ENCODE measurements at regions not wholly inside any gene's neighbourhood (a gene's known extent, or its start where the extent isn't known, plus 50 kb on each side); places are given as distances from the start of the nearest gene placed in this dataset.

DNA sequence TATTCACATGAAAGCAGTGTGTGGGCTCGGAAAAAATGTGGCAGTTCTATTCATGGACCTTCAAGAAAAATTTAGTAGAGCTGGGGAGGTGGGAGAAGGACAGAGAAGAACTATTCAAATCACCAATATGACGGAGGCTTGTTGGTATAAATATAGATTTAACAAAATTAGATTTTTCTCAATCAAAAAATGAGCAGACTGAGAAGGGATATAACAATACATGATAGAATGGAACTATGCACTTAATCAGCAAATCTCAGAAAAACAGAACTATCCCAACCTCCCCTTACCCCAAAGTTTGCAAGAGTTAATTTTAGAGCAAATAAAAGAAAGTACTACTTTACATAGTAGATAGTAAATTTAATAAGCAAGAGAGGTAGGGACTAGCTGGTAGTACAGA lies 194.6 kb upstream of the BCL6 start:
- FAIRE-seq (no peak), DNase-seq (no peak)
- Histone ChIP-seq H3K27ac (ENCODE audit: low read depth in 2 of 2, low read length in 2 of 2) (no peak overlapping the region), H3K36me3 (ENCODE audit: control insufficient read depth in 2 of 3, insufficient read depth in 3 of 3, low read length in 3 of 3) (no peaks in the 10 kb centered on the region), H3K9ac (ENCODE audit: low read length in 3 of 3) (no peak overlapping the region), H3K4me3 (ENCODE audit: low read length in 3 of 3) (no peak overlapping the region), H3K9me3 (ENCODE audit: control insufficient read depth in 2 of 3, insufficient read depth in 1 of 3, low read length in 3 of 3) (no peaks in the 10 kb centered on the region), H3K4me1 (ENCODE audit: control insufficient read depth in 2 of 3, insufficient read depth in 2 of 3, low read depth in 1 of 3, low read length in 3 of 3) (no peaks in the 10 kb centered on the region), H3K27me3 (ENCODE audit: control insufficient read depth, insufficient read depth, low read length) (no peaks in the 10 kb centered on the region)
- TF ChIP-seq, protein P1, sequence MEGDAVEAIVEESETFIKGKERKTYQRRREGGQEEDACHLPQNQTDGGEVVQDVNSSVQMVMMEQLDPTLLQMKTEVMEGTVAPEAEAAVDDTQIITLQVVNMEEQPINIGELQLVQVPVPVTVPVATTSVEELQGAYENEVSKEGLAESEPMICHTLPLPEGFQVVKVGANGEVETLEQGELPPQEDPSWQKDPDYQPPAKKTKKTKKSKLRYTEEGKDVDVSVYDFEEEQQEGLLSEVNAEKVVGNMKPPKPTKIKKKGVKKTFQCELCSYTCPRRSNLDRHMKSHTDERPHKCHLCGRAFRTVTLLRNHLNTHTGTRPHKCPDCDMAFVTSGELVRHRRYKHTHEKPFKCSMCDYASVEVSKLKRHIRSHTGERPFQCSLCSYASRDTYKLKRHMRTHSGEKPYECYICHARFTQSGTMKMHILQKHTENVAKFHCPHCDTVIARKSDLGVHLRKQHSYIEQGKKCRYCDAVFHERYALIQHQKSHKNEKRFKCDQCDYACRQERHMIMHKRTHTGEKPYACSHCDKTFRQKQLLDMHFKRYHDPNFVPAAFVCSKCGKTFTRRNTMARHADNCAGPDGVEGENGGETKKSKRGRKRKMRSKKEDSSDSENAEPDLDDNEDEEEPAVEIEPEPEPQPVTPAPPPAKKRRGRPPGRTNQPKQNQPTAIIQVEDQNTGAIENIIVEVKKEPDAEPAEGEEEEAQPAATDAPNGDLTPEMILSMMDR (IDR thresholded peaks at IDR 0.05; ENCODE audit: borderline replicate concordance, extremely low read depth, insufficient read depth) = no peak
- intact Hi-C loops (cut with DNase I) = no loop called here

GRCh38 chr3:187941135-187941847 lies 196.0 kb upstream of the BCL6 start:
- Histone ChIP-seq H3K4me1 (ENCODE audit: control insufficient read depth in 2 of 3, insufficient read depth in 2 of 3, low read depth in 1 of 3, low read length in 3 of 3) (no peaks in the 10 kb centered on the region), H3K4me3 (ENCODE audit: low read length in 3 of 3) (no peak overlapping the region), H3K27ac (ENCODE audit: low read depth in 2 of 2, low read length in 2 of 2) (no peak overlapping the region), H3K27me3 (ENCODE audit: control insufficient read depth, insufficient read depth, low read length) (no peaks in the 10 kb centered on the region), H3K36me3 (ENCODE audit: control insufficient read depth in 2 of 3, insufficient read depth in 3 of 3, low read length in 3 of 3) (no peaks in the 10 kb centered on the region), H3K9me3 (ENCODE audit: control insufficient read depth in 2 of 3, insufficient read depth in 1 of 3, low read length in 3 of 3) (no peaks in the 10 kb centered on the region), H3K9ac (ENCODE audit: low read length in 3 of 3) (no peak overlapping the region)
- FAIRE-seq (no peak), DNase-seq (no peak)
- TF ChIP-seq, protein P1 (IDR thresholded peaks at IDR 0.05; ENCODE audit: borderline replicate concordance, extremely low read depth, insufficient read depth) = no peak
- intact Hi-C loops (cut with DNase I) = no loop called here

DNA sequence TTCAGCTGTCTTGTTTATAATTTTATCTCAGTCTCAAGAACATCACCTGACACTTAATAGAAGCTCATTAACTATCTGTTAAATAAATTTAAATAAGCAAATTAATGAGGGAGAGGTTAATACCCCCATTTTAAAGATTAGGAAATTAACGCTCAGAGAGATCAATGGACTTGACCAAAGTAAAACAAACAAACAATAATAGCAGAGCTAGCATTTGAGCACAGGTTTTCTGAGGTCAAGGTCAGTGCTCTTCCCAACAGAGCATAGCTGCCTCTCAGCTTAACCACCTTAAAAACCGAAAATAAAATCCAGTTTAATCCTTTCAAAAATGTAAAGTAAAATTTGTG lies 196.6 kb upstream of the BCL6 start:
- H3K4me3 ChIP-seq (ENCODE audit: low read length in 3 of 3) = no peak overlapping the region
- no peaks in the 10 kb centered on the region for H3K27me3 ChIP-seq (ENCODE audit: control insufficient read depth, insufficient read depth, low read length)
- FAIRE-seq (no peak), DNase-seq (no peak)
- intact Hi-C loops (cut with DNase I) = no loop called here
- TF ChIP-seq, protein P1 (IDR thresholded peaks at IDR 0.05; ENCODE audit: borderline replicate concordance, extremely low read depth, insufficient read depth) = no peak
- no peaks in the 10 kb centered on the region for H3K36me3 ChIP-seq (ENCODE audit: control insufficient read depth in 2 of 3, insufficient read depth in 3 of 3, low read length in 3 of 3)
- peaks cover 0 to 2% (median 0%) of the 10 kb centered on the region in 3 donors for H3K4me1 ChIP-seq (ENCODE audit: control insufficient read depth in 2 of 3, insufficient read depth in 2 of 3, low read depth in 1 of 3, low read length in 3 of 3)
- H3K27ac ChIP-seq (ENCODE audit: low read depth in 2 of 2, low read length in 2 of 2) = no peak overlapping the region
- no peak overlapping the region for H3K9ac ChIP-seq (ENCODE audit: low read length in 3 of 3)
- no peaks in the 10 kb centered on the region for H3K9me3 ChIP-seq (ENCODE audit: control insufficient read depth in 2 of 3, insufficient read depth in 1 of 3, low read length in 3 of 3)

Measured in kidney (tissue), 13 donors.